GM18873 (cell line): ENCODE measurements at regions not wholly inside any gene's neighbourhood (a gene's known extent, or its start where the extent isn't known, plus 50 kb on each side); places are given as distances from the start of the nearest gene placed in this dataset.
"Not testable (repeated sequence)": the region's sequence is repeated elsewhere in the genome, so short reads cannot be mapped to it uniquely, and the experiment has no call there.

Source experiments
- ATAC-seq: cut with Tn5 transposase; IDR thresholded peaks from one replicate; pipeline ENCODE4 v1.9.1; 2021; ENCODE audit warnings: mild to moderate bottlenecking, moderate library complexity, moderate number of reproducible peaks; ENCODE audit not compliant: unreplicated experiment, low FRiP score

GRCh38 chr7:118870187-118870586 lies 645.7 kb downstream of the ANKRD7 start:
- no peak for ATAC-seq

- no peak for ATAC-seq
Observed at GRCh38 chr7:118872568-118872967, 648.1 kb downstream of the ANKRD7 start.

- no peak for ATAC-seq
Observed at GRCh38 chr7:118877187-118877586, 652.7 kb downstream of the ANKRD7 start.

GRCh38 chr7:118878336-118878735 lies 653.8 kb downstream of the ANKRD7 start:
- no peak for ATAC-seq

- ATAC-seq = no peak
Observed at GRCh38 chr7:118898284-118898683, 673.8 kb downstream of the ANKRD7 start.

GRCh38 chr7:118902600-118902999 lies 678.1 kb downstream of the ANKRD7 start:
- ATAC-seq = no peak

GRCh38 chr7:118907911-118908527 lies 683.5 kb downstream of the ANKRD7 start:
- ATAC-seq = no peak

GRCh38 chr7:118916120-118916519 lies 691.6 kb downstream of the ANKRD7 start:
- not testable (repeated sequence) for ATAC-seq

GRCh38 chr7:118918556-118918955 lies 694.1 kb downstream of the ANKRD7 start:
- no peak for ATAC-seq

GRCh38 chr7:118938845-118939244 lies 714.3 kb downstream of the ANKRD7 start:
- no peak for ATAC-seq

GRCh38 chr7:118944271-118944670 lies 719.8 kb downstream of the ANKRD7 start:
- ATAC-seq = no peak

- ATAC-seq = no peak
Observed at GRCh38 chr7:118945911-118946682, 721.6 kb downstream of the ANKRD7 start.

- ATAC-seq = no peak
Observed at GRCh38 chr7:118948508-118948907, 724.0 kb downstream of the ANKRD7 start.

GRCh38 chr7:118949031-118949430 lies 724.5 kb downstream of the ANKRD7 start:
- no peak for ATAC-seq

GRCh38 chr7:118956285-118956684 lies 731.8 kb downstream of the ANKRD7 start:
- not testable (repeated sequence) for ATAC-seq

- no peak for ATAC-seq
Observed at GRCh38 chr7:118969370-118969769, 744.9 kb downstream of the ANKRD7 start.

- no peak for ATAC-seq
Observed at GRCh38 chr7:118971706-118972105, 747.2 kb downstream of the ANKRD7 start.

GRCh38 chr7:118974836-118975235 lies 750.3 kb downstream of the ANKRD7 start:
- ATAC-seq = no peak

- ATAC-seq = no peak
Observed at GRCh38 chr7:118995350-118995749, 770.8 kb downstream of the ANKRD7 start.

- ATAC-seq = no peak
Observed at GRCh38 chr7:119007236-119007635, 782.7 kb downstream of the ANKRD7 start.

GRCh38 chr7:119010635-119011034 lies 786.1 kb downstream of the ANKRD7 start:
- no peak for ATAC-seq

GRCh38 chr7:119026391-119026790 lies 801.9 kb downstream of the ANKRD7 start:
- ATAC-seq = no peak
